ENCODE measurements at regions not wholly inside any gene's neighbourhood (a gene's known extent, or its start where the extent isn't known, plus 50 kb on each side); places are given as distances from the start of the nearest gene placed in this dataset.

- DNase-seq, result no peak
Observed at GRCh38 chr1:71170925-71171324, 90.1 kb upstream of the ZRANB2 start.

DNA sequence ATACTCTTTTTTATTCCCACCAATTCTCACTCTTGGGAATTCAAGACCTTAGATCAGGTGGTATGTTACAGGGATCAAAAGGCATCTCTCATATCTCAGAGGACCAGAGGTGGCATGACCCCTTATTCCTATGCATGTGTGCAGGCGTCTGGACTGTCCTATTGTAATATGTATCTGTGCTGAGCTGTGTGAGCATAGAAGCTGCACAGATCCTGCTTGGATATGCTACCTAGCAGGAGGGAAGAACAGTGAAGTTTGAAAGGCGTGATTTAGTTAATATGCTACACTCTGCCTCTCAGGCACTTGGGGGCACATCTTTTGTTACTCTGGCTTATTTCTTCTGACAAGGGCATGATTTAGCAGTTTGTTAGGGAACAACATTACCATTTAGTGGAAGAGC lies 86.7 kb upstream of the ZRANB2 start:
- no peak for DNase-seq

DNA sequence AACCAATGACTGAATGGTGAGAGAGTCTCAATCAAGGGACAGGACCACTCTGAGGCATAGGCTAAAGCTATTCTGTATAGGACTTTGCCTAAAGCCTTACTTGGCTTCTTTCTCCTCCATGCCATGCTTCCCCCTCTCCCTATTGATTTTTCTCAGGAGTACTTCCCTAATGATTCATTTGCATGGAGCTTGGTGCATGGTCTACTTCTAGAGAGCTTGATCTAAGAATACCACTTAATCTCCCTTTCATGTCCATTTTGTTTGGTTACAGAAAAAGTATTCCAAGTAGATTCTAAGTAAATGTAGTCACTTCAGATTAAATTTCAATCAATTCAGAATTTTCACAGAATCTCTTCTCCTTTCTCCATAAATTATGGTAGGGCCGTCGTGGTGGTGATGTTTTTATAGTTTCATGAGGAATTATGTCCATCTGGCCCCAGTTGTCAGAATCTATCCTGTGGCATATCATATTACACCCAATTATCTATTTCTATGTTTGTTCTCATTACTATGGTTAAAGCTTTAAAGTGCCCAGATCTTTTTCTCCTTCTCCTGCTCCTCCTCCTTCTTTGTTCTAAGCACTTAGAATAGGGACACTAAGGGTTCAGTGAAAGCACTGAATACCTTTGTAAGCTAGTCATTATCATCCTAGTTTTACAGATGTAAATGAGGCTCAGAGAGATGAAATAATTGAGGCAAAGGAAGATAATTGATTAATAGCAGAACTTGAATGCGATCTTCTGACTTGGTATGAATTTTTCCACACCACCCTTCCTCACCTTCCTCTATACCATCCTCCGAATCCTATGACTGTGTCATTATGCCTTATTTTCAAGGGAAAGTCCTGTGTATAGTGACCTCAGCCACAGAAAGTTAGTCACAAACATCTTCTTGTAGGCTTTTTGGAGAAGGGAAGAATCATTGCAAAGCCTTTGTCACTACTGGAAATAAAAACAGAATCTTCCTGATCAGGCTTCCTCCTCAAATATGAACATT lies 85.6 kb upstream of the ZRANB2 start:
- DNase-seq, result no peak

- no peak for DNase-seq
Observed at GRCh38 chr1:71157715-71158114, 76.9 kb upstream of the ZRANB2 start.

- no peak for DNase-seq
Observed at GRCh38 chr1:71157151-71157550, 76.3 kb upstream of the ZRANB2 start.

DNA sequence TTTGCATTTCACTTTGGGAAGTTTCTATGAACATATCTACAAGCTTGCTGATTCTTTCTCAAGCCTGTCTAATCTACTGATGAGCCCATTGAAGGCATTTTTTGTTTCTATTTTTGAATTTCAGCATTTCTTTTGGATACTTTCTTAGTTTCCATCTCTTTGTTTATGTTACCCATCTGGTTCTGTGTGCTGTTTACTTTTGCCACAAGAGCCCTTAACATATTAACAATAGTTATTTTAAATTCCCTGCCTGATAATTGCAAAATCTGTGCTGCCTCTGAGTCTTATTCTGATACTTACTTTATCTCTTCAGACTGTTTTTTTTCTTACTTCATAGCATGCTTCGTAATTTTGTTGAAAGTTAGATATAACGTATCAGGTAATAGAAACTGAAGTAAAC lies 75.8 kb upstream of the ZRANB2 start:
- DNase-seq, result no peak

DNA sequence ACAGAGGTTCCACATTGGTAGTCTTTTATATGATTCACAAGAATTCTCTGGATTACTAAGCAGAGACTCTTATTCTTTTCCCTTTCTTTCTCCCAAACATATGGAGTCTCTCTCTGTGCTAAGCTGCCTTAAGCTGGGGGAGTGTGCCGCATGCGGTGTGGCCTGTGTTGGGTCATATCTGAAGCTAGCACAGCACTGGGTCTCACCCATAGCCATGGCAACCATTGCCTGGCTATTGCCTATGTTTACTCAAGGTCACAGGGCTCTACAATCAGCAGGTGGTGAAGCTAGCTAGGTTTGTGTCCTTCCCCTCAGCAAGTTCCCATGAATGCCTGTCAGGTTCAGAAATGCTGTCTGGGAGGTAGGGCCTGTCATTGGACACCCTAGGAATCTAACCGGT lies 73.6 kb upstream of the ZRANB2 start:
- no peak for DNase-seq

DNA sequence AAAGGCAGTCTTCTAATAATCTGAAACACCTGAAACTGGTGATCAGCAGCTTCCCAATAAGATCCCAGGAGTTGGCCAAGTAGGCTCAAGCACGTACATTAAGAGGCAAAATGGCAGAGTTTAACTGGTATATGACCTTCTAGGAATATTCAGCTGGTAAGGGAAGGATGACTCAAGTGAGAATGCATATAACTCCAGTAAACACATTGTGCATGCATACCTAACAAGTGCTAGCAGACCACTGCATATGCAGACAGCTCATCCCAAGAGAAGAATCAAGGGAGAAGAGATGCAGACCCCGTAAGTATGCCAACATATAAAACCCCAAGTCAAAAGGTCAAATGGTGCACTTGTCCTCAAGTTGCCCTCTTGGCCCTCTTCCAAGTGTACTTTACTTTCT lies 73.0 kb upstream of the ZRANB2 start:
- no peak for DNase-seq

DNA sequence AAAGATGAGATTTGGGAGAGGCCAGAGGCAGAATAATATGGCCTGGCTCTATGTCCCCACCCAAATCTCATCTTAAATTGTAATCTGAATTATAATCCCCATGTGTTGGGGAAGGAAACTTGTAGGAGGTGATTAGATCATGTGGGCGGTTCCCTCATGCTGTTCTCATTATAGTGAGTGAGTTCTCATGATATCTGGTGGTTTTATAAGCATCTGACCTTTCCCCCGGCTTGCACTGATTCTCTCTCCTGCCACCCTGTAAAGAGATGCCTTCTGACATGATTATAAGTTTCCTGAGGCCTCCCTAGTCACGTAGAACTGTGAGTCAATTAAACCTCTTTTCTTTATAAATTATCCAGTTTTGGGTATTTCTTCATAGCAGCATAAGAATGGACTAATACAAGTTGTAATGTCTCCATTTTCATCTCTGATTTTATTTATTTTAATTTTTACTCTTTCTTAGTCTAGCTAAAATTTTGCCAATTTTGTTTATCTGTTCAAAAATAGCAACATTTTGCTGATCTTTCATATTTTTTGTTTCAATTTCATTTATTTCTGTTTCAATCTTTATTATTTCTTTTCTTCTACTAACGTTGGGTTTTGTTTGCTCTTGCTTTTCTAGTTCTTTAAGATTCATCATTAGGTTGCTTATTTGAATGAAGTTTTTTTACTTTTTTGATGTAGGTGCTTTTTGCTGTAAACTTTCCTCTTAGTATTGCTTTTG lies 67.0 kb upstream of the ZRANB2 start:
- no peak for DNase-seq

GRCh38 chr1:71135571-71135970 lies 54.7 kb upstream of the ZRANB2 start:
- no peak for DNase-seq
